ENCODE measurements at regions not wholly inside any gene's neighbourhood (a gene's known extent, or its start where the extent isn't known, plus 50 kb on each side); places are given as distances from the start of the nearest gene placed in this dataset.

DNA sequence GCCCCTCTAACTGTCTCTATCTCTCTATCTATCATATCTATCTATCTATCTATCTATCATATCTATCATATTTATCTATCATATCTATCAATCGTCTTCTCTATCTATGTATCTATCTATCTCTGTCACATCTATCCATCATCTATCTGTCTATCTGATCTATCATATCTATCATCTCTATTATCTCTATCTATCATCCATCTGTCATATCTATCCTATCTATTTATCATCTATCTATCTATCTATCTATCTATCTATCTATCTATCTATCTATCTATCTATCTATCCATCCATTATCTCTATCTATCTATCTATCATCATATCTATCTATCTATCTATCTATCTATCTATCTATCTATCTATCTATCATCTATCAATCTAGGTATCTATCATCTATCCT is 638.0 kb downstream of the DHX35 start:
- no peak for DNase-seq

DNA sequence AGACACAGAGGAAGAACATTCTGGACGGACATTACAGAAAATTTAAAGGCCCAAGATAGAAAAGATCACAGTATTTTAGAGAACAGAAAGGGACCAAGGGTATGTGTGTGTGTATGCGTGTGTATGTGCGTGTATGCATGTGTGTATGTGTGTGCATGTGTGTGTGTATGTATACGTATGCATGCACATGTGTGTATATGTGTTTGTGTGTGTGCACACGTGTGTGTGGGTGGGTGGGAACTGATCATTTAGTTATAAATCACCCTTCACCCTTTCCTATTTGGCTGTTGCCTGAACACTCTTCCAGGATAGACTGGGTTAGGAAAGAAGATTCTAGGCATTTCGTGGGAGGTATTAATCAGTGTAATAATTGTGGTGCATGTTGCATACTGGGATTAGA is 634.4 kb downstream of the DHX35 start:
- DNase-seq = no peak

DNA sequence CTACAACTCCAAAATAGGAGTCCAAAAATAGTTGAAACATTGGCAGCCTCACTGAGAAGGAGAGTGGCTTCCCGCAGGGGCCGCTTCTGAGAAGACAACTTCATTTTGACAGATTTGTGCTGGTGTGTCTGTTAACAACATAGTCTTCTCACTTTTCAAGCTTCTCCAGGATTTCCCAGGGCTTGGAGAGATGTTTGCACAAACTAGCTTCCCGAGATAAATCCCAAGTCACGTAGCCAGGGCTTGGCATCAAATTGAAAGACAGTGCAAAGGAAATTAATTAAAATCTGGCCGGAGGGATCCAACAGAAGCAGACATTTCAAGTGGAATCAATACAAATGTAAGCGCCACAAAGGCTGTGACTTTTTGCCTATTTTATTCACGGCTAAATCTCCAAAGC is 630.2 kb downstream of the DHX35 start:
- no peak for DNase-seq

DNA sequence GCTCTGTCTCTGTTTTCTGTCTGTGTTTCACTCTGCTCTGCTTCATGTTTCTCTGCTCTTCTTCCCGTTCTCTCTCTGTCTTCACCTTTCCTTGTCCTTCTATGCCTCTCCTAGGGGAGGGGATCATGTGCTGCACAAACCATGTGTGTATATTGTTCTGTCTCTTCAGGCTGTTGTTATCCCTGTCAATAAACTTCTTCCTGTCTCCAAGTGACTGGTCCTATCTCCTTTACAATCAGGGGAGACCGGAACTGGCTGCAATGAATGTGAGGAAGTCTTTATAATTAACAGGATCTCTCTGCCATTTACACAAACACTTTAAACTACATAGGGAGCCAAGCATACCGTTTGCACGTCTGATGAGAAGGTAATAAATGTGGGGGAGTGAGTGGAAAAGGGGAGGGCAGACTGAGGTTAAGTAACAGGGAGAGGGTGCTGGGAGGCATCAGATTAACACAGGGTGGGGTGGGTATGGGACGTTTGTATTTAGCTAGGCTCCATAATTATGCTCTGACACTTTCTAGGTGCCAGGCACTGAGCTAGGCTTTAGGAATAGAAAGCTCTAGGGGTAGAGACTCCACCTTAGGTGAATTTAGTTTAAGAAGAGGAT is 626.1 kb downstream of the DHX35 start:
- peak; percentile 69 for DNase-seq

DNA sequence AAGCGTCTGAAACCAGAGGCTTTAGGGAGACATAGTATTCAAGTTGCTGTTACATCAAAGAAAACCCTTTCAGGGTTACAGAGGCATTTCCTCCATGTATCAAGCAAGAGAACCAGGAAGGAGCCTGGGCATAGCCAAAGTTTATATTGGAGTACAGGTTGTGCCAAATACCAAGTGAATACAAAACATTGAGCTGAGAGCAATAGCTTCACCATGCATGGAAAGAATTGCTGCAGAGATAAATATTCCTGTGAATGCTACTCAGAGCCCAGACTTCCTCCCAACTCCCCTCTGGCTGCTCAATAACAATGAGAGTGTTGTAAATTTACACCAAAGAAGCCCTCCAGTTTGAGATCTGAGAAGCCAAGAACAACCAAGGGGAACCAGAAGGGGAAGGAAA is 618.9 kb downstream of the DHX35 start:
- no peak for DNase-seq

DNA sequence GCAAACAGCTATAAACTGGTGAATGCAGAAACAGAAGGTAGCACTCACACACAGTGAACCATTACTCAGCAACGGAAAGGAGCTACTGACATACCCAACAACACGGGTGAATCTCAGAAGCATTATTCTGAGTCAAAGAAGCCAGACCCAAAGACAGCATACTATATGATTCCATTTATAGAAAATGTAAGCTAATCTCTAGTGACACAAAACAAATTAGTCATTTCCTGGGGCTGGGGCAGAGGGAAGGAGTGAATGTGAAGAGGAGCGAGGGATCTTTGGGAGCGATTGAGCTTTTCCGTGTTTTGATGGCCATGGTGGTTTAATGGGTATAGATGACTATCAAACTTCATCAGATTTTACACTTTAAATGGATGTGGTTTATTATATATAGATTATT is 614.6 kb downstream of the DHX35 start:
- DNase-seq = no peak

DNA sequence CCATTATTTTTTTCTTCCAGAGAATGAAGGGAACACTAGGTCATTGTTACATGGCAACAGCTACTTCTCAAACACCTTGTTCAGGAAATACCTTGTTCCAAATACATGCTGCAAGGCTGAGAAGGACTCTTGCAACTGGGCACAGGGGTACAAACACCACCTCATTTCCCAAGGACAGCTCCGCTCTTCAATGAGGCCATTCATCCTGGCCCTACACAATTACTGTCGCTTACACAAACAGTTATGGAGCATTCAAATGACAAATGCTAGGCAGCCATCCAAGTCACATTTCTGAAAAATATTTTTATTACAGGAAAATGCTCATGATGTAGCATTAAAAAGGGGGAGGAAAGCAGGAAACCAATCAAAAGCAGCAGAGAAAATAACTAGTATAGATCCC is 611.9 kb downstream of the DHX35 start:
- DNase-seq = peak; percentile 23

DNA sequence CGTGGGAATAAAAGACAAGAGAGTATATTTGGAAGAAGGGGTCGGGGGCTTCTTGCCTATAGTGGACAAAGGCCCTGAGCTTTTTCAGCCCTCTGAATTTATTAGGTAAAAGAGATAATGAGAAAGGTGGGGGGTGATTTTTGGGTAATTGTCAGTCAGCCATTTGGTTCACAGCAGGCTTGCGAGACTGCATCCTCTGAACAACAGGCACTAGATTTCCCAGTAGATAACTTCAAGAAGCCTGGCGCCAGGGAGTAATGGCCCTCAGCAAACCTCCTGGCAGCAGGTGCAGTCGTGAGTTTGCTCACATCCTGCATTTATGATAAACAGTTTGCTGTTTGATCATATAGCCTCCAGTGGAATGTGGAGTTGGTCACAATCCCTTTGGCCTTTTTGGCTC is 609.0 kb downstream of the DHX35 start:
- no peak for DNase-seq

DNA sequence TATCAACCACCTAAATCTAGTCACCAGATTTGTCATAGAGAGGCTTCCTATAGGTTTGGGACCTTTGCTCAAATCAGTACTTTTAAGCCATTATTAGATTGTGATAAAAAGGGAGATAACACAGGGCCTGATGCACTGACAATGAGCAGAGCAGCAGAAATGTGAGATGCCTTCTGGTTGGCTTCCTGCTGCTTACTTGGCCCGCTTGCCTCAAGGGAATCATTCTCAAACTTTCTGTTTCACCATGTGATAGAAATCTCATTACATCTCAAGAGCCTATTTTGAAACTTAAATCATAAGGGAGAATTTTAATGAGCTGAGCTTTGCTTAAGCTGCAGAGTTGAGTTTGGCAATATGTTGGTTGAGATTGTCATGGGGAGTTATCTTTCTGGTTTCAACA is 606.0 kb downstream of the DHX35 start:
- no peak for DNase-seq

DNA sequence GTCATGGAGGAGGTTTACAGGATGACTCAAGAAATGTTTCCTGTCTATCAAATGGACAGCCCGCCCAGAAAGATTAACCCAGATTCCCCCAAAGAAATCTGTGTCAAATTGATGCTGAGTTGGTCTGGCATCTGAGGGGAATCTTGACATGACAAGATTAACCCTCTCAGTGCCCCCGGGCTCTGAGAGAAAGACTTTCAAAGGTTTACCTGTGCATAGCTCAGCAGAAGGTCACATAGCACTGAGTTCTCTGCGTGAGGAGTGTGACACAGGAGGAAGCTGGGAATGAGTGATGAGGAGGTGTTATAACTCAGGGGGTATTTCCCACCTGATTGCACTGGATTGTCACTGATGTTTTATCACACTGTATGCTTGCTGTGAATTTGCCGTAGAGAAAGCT is 601.2 kb downstream of the DHX35 start:
- DNase-seq = no peak

DNA sequence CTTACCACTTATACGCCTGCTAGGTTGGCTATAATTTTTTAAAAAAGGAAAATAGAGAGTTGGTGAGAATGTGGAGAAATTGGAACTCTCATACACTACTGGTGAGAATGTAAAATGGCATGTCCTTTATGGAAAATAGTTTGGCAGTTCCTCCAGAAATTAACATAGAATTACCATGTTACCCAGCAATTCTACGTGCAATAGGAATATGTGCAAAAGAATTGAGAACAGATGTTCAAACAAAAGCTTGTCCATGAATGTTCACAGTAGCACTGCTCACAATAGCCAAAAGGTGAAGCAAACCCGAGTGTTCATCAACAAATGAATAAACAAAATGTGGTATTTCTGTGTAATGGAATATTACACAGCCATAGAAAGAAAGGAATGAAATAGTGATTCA is 592.2 kb downstream of the DHX35 start:
- DNase-seq = no peak

DNA sequence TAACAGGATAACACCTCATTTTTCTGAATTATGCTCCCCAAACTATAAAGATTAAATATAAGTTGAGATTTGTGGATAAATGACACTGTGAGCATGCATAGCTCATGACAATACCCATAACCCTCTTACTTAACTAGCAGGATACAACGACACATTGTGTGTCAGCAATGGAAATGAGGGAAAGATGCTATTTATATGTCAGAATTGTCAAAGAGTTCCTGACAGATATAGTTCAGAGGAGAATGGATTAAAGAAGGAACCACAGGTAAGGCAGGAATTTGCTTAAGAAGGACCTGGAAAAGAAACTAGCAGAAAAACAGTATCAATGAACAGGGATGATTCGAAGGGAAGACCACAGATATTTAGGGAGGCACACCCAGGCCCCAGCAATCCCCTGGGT is 591.0 kb downstream of the DHX35 start:
- no peak for DNase-seq

DNA sequence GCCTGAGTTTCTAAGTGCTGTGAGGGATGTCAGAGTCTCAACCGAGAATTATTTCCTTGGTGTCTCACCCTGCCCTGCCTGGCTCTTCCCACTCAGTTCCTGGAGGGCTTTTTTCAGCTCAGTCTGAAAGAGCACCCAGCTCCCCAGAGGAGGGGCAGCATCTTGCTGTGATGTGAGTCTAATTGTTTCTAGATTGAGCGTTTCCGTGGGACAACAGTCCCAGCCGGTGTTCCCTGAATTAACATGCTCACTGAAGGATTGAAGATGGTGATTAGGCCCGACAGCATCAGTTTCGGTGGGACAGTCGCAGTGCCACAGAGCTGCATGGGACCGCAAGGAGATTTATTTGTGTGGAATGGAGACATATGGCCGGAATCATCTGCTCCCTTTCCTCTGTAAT is 587.6 kb downstream of the DHX35 start:
- no peak for DNase-seq

DNA sequence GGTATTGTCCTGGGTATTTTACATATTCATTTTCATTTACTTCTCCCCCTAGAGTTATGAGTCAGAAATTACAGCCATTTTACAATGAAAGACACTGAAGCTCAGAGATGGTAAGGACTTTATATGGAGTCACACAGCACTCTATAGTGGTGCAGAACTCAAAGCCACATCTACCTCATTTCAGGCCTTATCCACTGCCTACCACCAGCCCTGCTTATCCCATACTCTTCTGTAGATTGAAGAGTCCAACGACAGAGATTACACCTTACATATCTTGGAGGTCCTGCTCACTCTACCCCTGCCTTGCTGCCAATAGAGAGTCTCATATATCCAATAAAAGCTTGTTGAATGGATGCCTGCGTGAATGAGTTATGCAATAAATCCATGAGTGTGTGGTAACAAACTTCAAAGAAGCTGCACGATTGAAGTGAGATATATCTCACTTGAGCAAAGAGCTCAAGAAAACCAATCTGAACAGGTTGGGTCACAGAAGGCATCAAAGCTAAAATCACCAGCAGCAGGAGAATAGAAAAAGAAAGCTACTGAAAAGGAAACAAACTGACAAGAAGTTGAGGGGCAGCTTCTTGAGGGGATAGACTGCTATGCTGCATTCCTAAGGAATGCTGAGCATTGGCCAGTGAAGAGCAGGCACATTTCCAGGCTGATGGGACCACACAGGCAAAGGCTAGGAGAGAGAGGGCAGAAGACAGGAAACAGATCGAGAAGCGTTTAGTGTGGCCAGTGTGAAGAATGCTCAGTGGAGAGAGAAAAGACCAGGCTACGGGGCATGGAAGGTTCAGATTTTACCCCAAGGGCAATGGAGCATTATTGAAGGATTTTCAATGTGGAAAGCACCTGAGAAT is 585.6 kb downstream of the DHX35 start:
- DNase-seq = no peak

DNA sequence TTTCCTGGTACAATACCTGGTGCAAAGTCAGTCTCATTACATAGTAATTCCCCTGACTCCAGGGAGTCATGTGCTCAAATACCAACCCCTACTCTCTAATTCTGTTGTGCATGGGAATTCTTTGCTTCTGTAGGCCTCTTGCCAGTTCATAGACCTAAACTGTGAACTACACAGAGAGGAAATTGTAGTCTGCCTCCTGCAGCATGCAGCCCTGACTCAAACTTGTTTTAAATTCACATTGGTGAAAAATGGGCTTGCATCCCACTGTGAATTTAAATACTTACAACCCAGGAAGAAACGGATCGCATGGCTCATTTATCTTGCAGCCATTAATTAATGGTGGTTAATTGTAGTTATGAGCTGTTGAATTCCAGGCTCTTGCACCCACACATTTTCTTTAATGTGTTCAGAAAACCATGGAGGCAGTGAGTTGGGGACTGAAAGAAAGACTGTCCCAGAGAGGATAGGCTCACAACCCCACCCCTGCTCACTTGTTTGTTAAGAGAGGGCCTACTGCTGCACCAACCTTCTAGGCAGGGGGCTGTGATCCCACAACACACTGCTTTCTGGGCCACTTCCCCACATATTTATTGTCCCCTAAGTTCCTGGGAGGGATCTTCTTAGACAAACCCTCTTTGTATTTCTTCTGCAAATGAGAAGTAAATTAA is 579.1 kb downstream of the DHX35 start:
- no peak for DNase-seq

DNA sequence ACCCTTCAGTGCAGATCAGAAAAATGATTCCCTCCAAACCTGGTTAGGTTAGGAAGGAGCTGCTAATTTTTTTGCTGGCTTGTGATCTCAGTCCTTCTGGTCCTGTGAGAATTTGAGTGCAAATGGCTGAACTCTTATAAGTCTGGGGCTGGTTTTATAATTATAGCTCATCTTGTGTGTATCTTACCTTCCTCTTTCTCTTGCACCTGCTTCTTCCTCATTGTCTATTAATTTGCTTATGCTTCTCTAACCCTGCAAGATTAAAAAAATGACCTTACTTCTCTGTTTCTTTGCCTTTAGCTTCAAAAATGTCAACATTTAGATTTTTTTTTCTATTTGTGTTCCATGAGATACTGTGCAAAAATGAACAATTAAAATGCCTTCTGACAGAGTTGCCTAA is 576.2 kb downstream of the DHX35 start:
- DNase-seq = no peak

DNA sequence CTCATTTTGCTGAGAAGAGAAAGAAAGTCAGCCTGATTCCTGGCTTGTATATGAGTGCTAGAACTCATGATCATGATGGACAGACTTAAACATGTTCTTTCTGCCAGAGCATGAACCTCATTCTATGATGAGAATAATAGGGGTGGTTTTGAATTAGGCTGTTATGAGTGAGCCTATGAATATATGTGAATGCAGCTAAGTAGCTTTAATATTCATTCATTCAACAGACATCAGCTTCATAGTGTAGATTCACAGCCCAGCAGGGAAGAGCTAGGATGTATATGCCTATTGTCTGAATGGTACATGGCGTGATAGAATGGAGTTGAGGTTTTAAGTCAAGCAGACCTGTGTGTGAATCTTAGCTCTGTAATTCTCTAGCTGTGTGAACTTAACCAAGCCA is 573.2 kb downstream of the DHX35 start:
- no peak for DNase-seq

DNA sequence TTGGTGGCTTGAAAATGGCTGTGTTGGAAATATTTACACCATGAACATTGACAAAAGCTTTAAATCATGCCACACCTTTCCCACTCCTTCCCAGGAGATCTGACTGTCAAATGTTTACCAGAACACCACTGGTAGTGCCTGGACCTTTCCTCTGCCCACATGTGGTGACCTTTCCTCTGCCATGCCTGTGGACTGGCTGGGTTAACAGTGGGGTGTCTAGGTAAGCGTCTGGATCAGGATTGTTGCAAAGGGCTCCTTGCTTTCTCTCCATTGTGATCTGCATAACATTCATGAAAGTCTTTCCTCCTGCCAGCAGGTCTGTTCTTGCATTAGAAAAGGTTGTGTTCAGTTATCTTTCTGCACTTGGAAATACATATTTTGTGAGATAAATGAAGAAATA is 572.7 kb downstream of the DHX35 start:
- DNase-seq = no peak

DNA sequence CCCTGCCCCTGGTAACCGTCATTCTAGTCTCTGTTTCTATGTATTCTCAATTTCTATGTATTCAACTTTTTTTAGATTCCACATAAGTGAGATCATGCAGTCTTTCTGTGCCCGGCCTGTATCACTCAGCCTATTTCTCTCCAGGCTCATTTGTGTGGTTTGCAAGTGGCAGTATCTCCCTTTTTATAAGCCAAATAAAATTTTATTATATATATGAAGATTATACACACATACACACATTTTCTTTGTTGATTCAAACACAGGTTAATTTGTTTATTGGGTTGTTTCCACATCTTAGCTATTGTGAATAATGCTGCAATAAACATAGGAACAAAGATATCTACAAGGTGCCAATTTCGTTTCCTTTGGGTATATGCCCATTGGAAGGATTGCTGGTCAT is 571.7 kb downstream of the DHX35 start:
- no peak for DNase-seq

DNA sequence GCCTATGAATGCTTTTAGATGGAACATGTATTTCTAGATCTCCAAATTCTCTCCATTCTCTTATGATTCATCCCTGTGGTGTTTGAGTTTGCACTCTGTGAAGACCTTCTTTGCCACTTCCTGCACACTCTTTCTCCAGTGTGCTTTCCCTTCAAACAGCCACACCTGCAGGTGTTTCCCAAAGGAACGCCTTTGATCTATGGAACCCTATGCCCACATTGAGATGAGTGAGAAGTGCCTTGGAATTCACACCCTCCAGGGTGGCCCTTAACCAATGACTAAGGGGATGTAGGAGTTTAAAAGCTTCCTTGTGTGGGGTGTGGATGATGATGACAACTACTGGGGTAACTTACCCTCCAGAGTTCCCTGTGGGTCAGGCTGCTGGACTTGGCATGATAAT is 570.1 kb downstream of the DHX35 start:
- no peak for DNase-seq

DNA sequence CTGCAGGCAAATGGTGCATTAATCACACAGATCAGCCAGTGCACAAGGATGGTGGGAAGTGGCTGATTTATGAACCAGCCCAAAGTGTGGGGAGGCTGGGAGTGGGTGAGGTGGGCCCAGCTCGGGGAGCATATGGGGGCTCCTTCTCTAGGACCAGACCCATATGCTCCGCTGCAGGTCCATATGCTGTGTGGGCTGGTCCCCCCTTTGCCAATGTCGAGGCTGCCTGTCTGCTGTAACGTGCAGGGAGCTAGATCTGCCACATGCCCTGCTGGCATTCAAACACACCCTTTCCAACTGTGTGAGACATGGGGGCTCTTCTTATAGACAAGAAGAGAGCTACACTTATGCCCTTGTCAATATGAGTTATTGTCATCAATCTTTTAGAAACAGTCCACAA is 566.3 kb downstream of the DHX35 start:
- no peak for DNase-seq

DNA sequence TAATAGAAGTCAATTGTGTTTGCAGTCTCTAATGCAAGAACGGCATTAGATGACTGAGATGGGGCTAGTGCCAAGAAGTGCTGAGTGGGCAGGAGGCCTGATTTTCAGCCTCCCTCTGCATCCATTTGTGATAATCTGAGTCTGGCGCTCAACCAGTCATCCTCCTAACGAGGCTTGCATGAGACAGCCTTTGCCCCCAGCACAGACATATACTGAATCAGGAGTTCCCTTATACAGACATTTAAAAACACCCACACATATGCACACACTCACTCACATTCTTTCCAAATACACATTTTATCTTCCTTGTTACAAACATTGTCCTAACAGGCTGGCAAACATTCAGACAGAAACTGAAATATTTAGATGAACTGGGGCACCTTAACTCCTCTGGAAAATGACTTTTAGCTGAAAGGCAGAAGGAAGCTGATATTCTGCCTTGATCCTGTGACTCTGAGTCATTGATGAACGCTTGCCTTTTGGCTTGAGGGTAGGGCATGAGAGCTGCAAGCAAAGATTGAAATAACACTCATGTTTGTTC is 562.3 kb downstream of the DHX35 start:
- peak; percentile 2 for DNase-seq

DNA sequence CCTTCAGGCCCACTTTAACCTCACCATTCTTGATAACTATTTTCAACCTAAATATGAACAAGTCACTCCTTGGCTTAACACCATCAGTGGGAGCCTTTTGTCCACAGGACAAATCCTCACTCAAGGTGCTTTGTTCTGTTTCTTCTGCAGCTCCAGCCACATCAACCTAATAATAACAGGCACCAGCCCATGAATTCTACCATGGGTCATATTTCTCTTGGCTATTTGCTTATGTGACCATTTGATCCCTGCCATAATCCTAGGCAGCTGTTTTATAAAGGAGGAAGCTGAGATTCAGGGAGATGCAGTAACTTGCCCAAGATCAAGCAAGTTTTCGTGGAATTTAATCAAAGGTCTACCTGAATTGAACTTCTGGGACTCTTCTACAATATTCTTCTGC is 561.3 kb downstream of the DHX35 start:
- DNase-seq = no peak

DNA sequence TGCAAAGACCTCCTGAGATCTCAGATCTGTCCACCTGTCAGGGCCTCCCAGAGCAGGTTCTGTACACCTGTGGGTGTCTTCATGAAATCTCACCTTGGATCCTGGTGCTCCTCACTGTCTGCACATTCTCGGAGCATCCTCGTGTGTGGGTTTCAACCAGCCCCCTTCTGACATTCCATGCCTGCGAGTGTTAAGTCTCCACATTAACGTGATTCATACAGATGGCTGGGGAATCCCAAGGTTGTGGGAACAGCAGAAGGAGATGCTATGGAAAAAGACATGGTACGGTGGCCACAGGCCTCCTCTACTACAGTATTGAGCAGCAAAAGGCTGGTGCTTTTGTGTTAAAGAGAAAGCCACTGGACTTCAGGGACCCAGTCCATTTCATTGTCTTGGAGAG is 556.5 kb downstream of the DHX35 start:
- DNase-seq = no peak
